Endothelial cell of umbilical vein (primary cell): ENCODE measurements at regions not wholly inside any gene's neighbourhood (a gene's known extent, or its start where the extent isn't known, plus 50 kb on each side); places are given as distances from the start of the nearest gene placed in this dataset.

Source experiments
- BruUV-seq: library from RNA; stranded (reverse); fragments of 400-500 nt; replicated peaks from 2 replicates; lab custom pipeline; 2021; lab: Mats Ljungman, UMichigan
- CTCF ChIA-PET: fragments of 300-600, 350-600 bp; sonication (Branson Sonifier 250); formaldehyde crosslinking; loops from one replicate; lab custom pipeline; 2021; ENCODE audit warnings: antibody characterized with exemption, inconsistent platforms; lab: Charles Lee
- POLR2A ChIA-PET: fragments of 300-600, 350-600 bp; sonication (Branson Sonifier 250); formaldehyde crosslinking; loops from one replicate; lab custom pipeline; 2021; ENCODE audit warnings: antibody characterized with exemption, inconsistent platforms; lab: Charles Lee
- DNase-seq: peaks from one replicate; pipeline ENCODE4 v3.0.0-alpha.2; 2011; ENCODE audit warnings: low read depth, low spot score
- FAIRE-seq: peaks from 2 replicates; lab custom pipeline; 2011; peaks lifted over from hg19 to GRCh38; lab: Jason Lieb, UNC
- H2AFZ ChIP-seq: 2 replicates; pipeline ENCODE4 v1.6.0; 2012; ENCODE audit warnings: low read depth, low read length, control low read depth, inconsistent platforms
- H3K27ac ChIP-seq: 2 replicates; pipeline ENCODE4 v1.5.1; 2011; ENCODE audit warnings: low read depth, mild to moderate bottlenecking, control low read depth, low read length, moderate library complexity; ENCODE audit not compliant: insufficient read depth
- H3K27me3 ChIP-seq, 2 experiments: 2 replicates each; pipeline versions ENCODE4 v1.6.0 to v1.6.1; 2011; ENCODE audit warnings: low read length in 2 of 2, mixed read lengths in 1 of 2; ENCODE audit not compliant: control insufficient read depth in 2 of 2, insufficient read depth in 2 of 2
- H3K36me3 ChIP-seq, 2 experiments: 2 replicates in 1 of 2; 3 replicates in 1 of 2; pipeline ENCODE4 v1.5.1; 2011; ENCODE audit warnings: low read length in 2 of 2, mild to moderate bottlenecking in 1 of 2, moderate library complexity in 1 of 2; ENCODE audit not compliant: control insufficient read depth in 2 of 2, insufficient read depth in 2 of 2; ENCODE audit errors: extremely low read depth in 1 of 2
- H3K4me1 ChIP-seq: 3 replicates; pipeline ENCODE4 v1.5.1; 2011; ENCODE audit warnings: mild to moderate bottlenecking, low read length; ENCODE audit not compliant: control insufficient read depth, insufficient read depth; ENCODE audit errors: extremely low read depth
- H3K4me2 ChIP-seq: 2 replicates; pipeline ENCODE4 v1.6.1; 2011; ENCODE audit warnings: low read length, control low read depth, mixed read lengths; ENCODE audit not compliant: insufficient read depth
- H3K4me3 ChIP-seq, 3 experiments: fragments of 200-600 bp in 1 of 3; sonication (generic), shearing (Covaris generic) in 1 of 3; replicated peaks in 1 of 3; 2 replicates each; pipeline ENCODE4 v1.5.1; 2011 to 2016; ENCODE audit warnings: control low read depth in 3 of 3, low read length in 3 of 3, mild to moderate bottlenecking in 2 of 3, inconsistent platforms in 1 of 3, low read depth in 1 of 3, moderate library complexity in 1 of 3; ENCODE audit not compliant: insufficient read depth in 1 of 3
- H3K79me2 ChIP-seq: 2 replicates; pipeline ENCODE4 v1.6.0; 2012; ENCODE audit warnings: low read length, inconsistent platforms; ENCODE audit not compliant: control insufficient read depth, insufficient read depth
- H3K9ac ChIP-seq: replicated peaks from 2 replicates; pipeline ENCODE3; 2011; ENCODE audit warnings: low read length, control low read depth; ENCODE audit not compliant: insufficient read depth; ENCODE audit errors: extremely low read depth
- H3K9me1 ChIP-seq: replicated peaks from 3 replicates; pipeline ENCODE4 v1.6.0; 2011; ENCODE audit warnings: mild to moderate bottlenecking, low read length; ENCODE audit not compliant: control insufficient read depth, insufficient read depth; ENCODE audit errors: extremely low read depth
- H3K9me3 ChIP-seq: replicated peaks from 2 replicates; pipeline ENCODE4 v1.5.1; 2012; ENCODE audit warnings: low read length, inconsistent platforms; ENCODE audit not compliant: control insufficient read depth, insufficient read depth
- H4K20me1 ChIP-seq: replicated peaks from 2 replicates; pipeline ENCODE3; 2011; ENCODE audit warnings: mild to moderate bottlenecking, low read length; ENCODE audit not compliant: control insufficient read depth, insufficient read depth; ENCODE audit errors: extremely low read depth
- CTCF ChIP-seq, 2 donors: IDR thresholded peaks; 1 replicate in 1 of 2; 2 replicates in 1 of 2; pipeline ENCODE4 v1.5.1; 2011; ENCODE audit warnings: low read length in 2 of 2, mild to moderate bottlenecking in 2 of 2, moderate library complexity in 2 of 2, control low read depth in 1 of 2, inconsistent platforms in 1 of 2, low read depth in 1 of 2; ENCODE audit not compliant: insufficient read depth in 1 of 2; ENCODE audit errors: extremely low read depth in 1 of 2
- EZH2 ChIP-seq: IDR thresholded peaks from 2 replicates; pipeline ENCODE4 v1.6.1; 2012; ENCODE audit warnings: borderline replicate concordance, low read depth, mild to moderate bottlenecking, moderate library complexity, low read length, inconsistent platforms; ENCODE audit not compliant: severe bottlenecking
- FOS ChIP-seq: IDR thresholded peaks from 2 replicates; pipeline ENCODE4 v1.6.1; 2011; ENCODE audit warnings: mild to moderate bottlenecking, low read length, moderate library complexity, borderline replicate concordance; ENCODE audit not compliant: insufficient read depth
- GATA2 ChIP-seq: IDR thresholded peaks from 2 replicates; pipeline ENCODE4 v1.7.0; 2011; ENCODE audit warnings: low read depth, mild to moderate bottlenecking, moderate library complexity, mixed read lengths, low read length; ENCODE audit not compliant: insufficient read length, insufficient read depth
- JUN ChIP-seq: IDR thresholded peaks from 2 replicates; pipeline ENCODE4 v1.6.1; 2011; ENCODE audit warnings: borderline replicate concordance, low read depth; ENCODE audit not compliant: insufficient read length, insufficient read depth
- MAX ChIP-seq: IDR thresholded peaks from 2 replicates; pipeline ENCODE4 v1.6.1; 2011; ENCODE audit not compliant: insufficient read depth, insufficient read length
- MYC ChIP-seq: IDR thresholded peaks from one replicate; pipeline ENCODE4 v1.6.1; 2011; ENCODE audit warnings: mild to moderate bottlenecking, low read depth, low read length
- POLR2A ChIP-seq: IDR thresholded peaks from 2 replicates; pipeline ENCODE4 v1.6.1; 2012; ENCODE audit warnings: low read depth, mild to moderate bottlenecking, control low read depth, low read length
- POLR2AphosphoS5 ChIP-seq: IDR thresholded peaks from 2 replicates; pipeline ENCODE4 v1.6.1; 2012; ENCODE audit warnings: low read depth, mild to moderate bottlenecking, control low read depth, low read length, moderate library complexity; ENCODE audit not compliant: insufficient read depth
- dilution Hi-C: fragments of 300-500 bp; cut with MboI; formaldehyde crosslinking; loops from one replicate; pipeline ENCODE4 v1.15.0; 2019; ENCODE audit warnings: low sequenced_read_pairs; ENCODE audit not compliant: extremely low pct_ligation_motif_present
- intact Hi-C: fragments of 100-400 bp; cut with micrococcal nuclease; formaldehyde crosslinking; loops from one replicate; pipeline ENCODE4 v1.10.0; 2022

GRCh38 chr1:70874818-70875217, 172.8 kb downstream of the PTGER3 start:
- Histone ChIP-seq H4K20me1 (no peaks in the 10 kb centered on the region), H3K27ac (no peak overlapping the region), H3K4me1 (no peaks in the 10 kb centered on the region), H3K4me3 (no peak overlapping the region), H3K9me3 (no peaks in the 10 kb centered on the region), H2AFZ (no peak overlapping the region), H3K9ac (no peak overlapping the region), H3K36me3 (no peaks in the 10 kb centered on the region), H3K79me2 (no peaks in the 10 kb centered on the region), H3K4me2 (no peak overlapping the region), H3K9me1 (no peaks in the 10 kb centered on the region), H3K27me3 (no peaks in the 10 kb centered on the region)
- no peak for TF ChIP-seq POLR2AphosphoS5
- TF ChIP-seq MYC, result no peak
- no peak for TF ChIP-seq CTCF (IDR thresholded peaks at IDR 0.05; ENCODE audit: extremely low read depth in 1 of 2, insufficient read depth in 1 of 2, low read depth in 1 of 2, low read length in 2 of 2)
- TF ChIP-seq JUN, result no peak
- TF ChIP-seq POLR2A, result no peak
- TF ChIP-seq EZH2, result no peak
- TF ChIP-seq MAX, result no peak
- TF ChIP-seq FOS, result no peak
- no peak for TF ChIP-seq GATA2
- POLR2A ChIA-PET, result no interaction called here
- DNase-seq (no peak), FAIRE-seq (no peak)
- CTCF ChIA-PET, result no interaction called here
- BruUV-seq, result no TSS peak
- dilution Hi-C loops, result no loop called here
- intact Hi-C loops, result no loop called here
